ENCODE measurements at regions not wholly inside any gene's neighbourhood (a gene's known extent, or its start where the extent isn't known, plus 50 kb on each side); places are given as distances from the start of the nearest gene placed in this dataset.

- no peak overlapping the region for H3K4me3 ChIP-seq (ENCODE audit: low read depth in 2 of 2, low read length in 2 of 2)
- DNase-seq (ENCODE audit: low read depth, low spot score) (no peak), ATAC-seq (no peak)
- H3K36me3 ChIP-seq (ENCODE audit: control insufficient read depth, insufficient read depth, low read length) = no peaks in the 10 kb centered on the region
- POLR2A ChIA-PET = interaction anchor here (0.6 kb wide), 1 partner anchor 38 kb away, joined by 3 read pairs; no protein-coding TSS in a partner anchor
- no peak overlapping the region for H3K27ac ChIP-seq (ENCODE audit: low read length)
- CTCF ChIA-PET = no interaction called here
- intact Hi-C loops (cut with micrococcal nuclease; ENCODE audit: unreplicated experiment) = no loop called here
- in situ Hi-C loops (cut with HindIII; ENCODE audit: low pct_unique_long_range_greater_than_20kb, low sequenced_read_pairs) = no loop called here
- BruUV-seq (replicated peaks) = no TSS peak
- no peak for TF ChIP-seq POLR2AphosphoS5 (IDR thresholded peaks at IDR 0.05; ENCODE audit: low read depth, low read length)
- no peak for TF ChIP-seq TCF7L2 (IDR thresholded peaks at IDR 0.05; ENCODE audit: low read depth, low read length)
- TF ChIP-seq SIN3A (IDR thresholded peaks at IDR 0.05; ENCODE audit: borderline replicate concordance, insufficient read depth, low read depth, low read length) = no peak
- TF ChIP-seq REST (IDR thresholded peaks at IDR 0.05; ENCODE audit: insufficient read depth in 1 of 2, low read depth in 2 of 2, low read length in 1 of 2) = no peak
- TF ChIP-seq CTCF (IDR thresholded peaks at IDR 0.05) = no peak
- no peaks in the 10 kb centered on the region for H3K4me1 ChIP-seq (ENCODE audit: control insufficient read depth, insufficient read depth, low read length)
- H3K9me3 ChIP-seq (ENCODE audit: control insufficient read depth, insufficient read depth, low read depth, low read length) = peaks cover 1% of the 10 kb centered on the region; the same call in 1 of the 2 replicates
- no peaks in the 10 kb centered on the region for H3K27me3 ChIP-seq (ENCODE audit: control insufficient read depth, insufficient read depth, low read length)
Observed at GRCh38 chr20:10724449-10725173, 50.8 kb upstream of the JAG1 start.

- peaks cover 3% of the 10 kb centered on the region; the same call in 1 of the 2 replicates for H3K9me3 ChIP-seq (ENCODE audit: control insufficient read depth, insufficient read depth, low read depth, low read length)
- POLR2A ChIA-PET = no interaction called here
- intact Hi-C loops (cut with micrococcal nuclease; ENCODE audit: unreplicated experiment) (no loop called here), in situ Hi-C loops (cut with HindIII; ENCODE audit: low pct_unique_long_range_greater_than_20kb, low sequenced_read_pairs) (no loop called here)
- no peak for DNase-seq (ENCODE audit: low read depth, low spot score)
- no peak for ATAC-seq
- BruUV-seq (replicated peaks) = no TSS peak
- no peak overlapping the region for H3K27ac ChIP-seq (ENCODE audit: low read length)
- H3K4me1 ChIP-seq (ENCODE audit: control insufficient read depth, insufficient read depth, low read length) = no peaks in the 10 kb centered on the region
- no peaks in the 10 kb centered on the region for H3K27me3 ChIP-seq (ENCODE audit: control insufficient read depth, insufficient read depth, low read length)
- no peaks in the 10 kb centered on the region for H3K36me3 ChIP-seq (ENCODE audit: control insufficient read depth, insufficient read depth, low read length)
- no peak for TF ChIP-seq POLR2AphosphoS5 (IDR thresholded peaks at IDR 0.05; ENCODE audit: low read depth, low read length)
- TF ChIP-seq REST (IDR thresholded peaks at IDR 0.05; ENCODE audit: insufficient read depth in 1 of 2, low read depth in 2 of 2, low read length in 1 of 2) = no peak
- TF ChIP-seq TCF7L2 (IDR thresholded peaks at IDR 0.05; ENCODE audit: low read depth, low read length) = no peak
- TF ChIP-seq SIN3A (IDR thresholded peaks at IDR 0.05; ENCODE audit: borderline replicate concordance, insufficient read depth, low read depth, low read length) = no peak
- no peak for TF ChIP-seq CTCF (IDR thresholded peaks at IDR 0.05)
- CTCF ChIA-PET = no interaction called here
- H3K4me3 ChIP-seq (ENCODE audit: low read depth in 2 of 2, low read length in 2 of 2) = no peak overlapping the region
Observed at GRCh38 chr20:10728873-10729670, 55.3 kb upstream of the JAG1 start.

Measured in Panc1 (cell line).